ENCODE measurements at regions not wholly inside any gene's neighbourhood (a gene's known extent, or its start where the extent isn't known, plus 50 kb on each side); places are given as distances from the start of the nearest gene placed in this dataset.

DNA sequence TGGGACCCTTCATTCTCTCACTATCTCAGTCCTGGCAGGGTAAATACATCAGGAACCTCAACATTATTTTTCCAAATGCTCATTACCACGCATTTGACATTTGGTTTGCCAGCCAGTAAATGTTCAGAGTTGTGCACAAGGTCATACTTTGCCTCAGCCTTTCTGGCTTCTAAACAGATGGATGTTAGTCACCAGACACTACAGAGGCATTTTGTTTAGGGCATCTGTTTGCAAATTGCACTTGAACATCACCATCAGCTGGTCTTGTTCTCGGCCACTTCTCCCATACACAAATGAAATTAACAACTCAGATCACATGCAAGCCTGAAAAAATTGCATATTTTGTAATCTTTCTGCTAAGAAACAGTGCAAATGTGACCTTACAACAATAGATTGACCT is 75.0 kb upstream of the SLC1A1 start:
- H3K9ac ChIP-seq (ENCODE audit: low read length) = no peak overlapping the region
- no peaks in the 10 kb centered on the region for H4K20me1 ChIP-seq (ENCODE audit: insufficient read depth, low read length)
- no peaks in the 10 kb centered on the region for H3K9me3 ChIP-seq (ENCODE audit: insufficient read depth, low read length)
- no peaks in the 10 kb centered on the region for H3K79me2 ChIP-seq (ENCODE audit: low read length)
- H3K4me3 ChIP-seq (ENCODE audit: low read length) = no peak overlapping the region
- H3K27me3 ChIP-seq (ENCODE audit: low read depth, low read length) = no peaks in the 10 kb centered on the region
- H3K4me2 ChIP-seq (ENCODE audit: low read length) = no peak overlapping the region
- TF ChIP-seq CTCF (IDR thresholded peaks at IDR 0.05; ENCODE audit: low read depth, low read length) (no peak), EZH2phosphoT487 (IDR thresholded peaks at IDR 0.05; ENCODE audit: low read depth) (no peak)
- no peak overlapping the region for H2AFZ ChIP-seq (ENCODE audit: low read depth, low read length)
- no peaks in the 10 kb centered on the region for H3K36me3 ChIP-seq (replicated peaks; ENCODE audit: low read depth, low read length)
- H3K27ac ChIP-seq (ENCODE audit: low read length) = no peak overlapping the region
- H3K4me1 ChIP-seq (ENCODE audit: low read length) = no peaks in the 10 kb centered on the region

- Histone ChIP-seq H3K27me3 (ENCODE audit: low read depth, low read length) (no peaks in the 10 kb centered on the region), H3K4me1 (ENCODE audit: low read length) (no peaks in the 10 kb centered on the region)
Observed at GRCh38 chr9:4413856-4414255, 76.4 kb upstream of the SLC1A1 start.

GRCh38 chr9:4404156-4404555 is 86.1 kb upstream of the SLC1A1 start:
- H2AFZ ChIP-seq (ENCODE audit: low read depth, low read length) = no peak overlapping the region
- no peak overlapping the region for H3K4me3 ChIP-seq (ENCODE audit: low read length)
- TF ChIP-seq CTCF (IDR thresholded peaks at IDR 0.05; ENCODE audit: low read depth, low read length) (no peak), EZH2phosphoT487 (IDR thresholded peaks at IDR 0.05; ENCODE audit: low read depth) (no peak)
- H4K20me1 ChIP-seq (ENCODE audit: insufficient read depth, low read length) = no peaks in the 10 kb centered on the region
- H3K4me2 ChIP-seq (ENCODE audit: low read length) = no peak overlapping the region
- H3K36me3 ChIP-seq (replicated peaks; ENCODE audit: low read depth, low read length) = peaks cover 3% of the 10 kb centered on the region
- peaks cover 21% of the 10 kb centered on the region; the same call in 1 of the 2 replicates for H3K9me3 ChIP-seq (ENCODE audit: insufficient read depth, low read length)
- H3K27me3 ChIP-seq (ENCODE audit: low read depth, low read length) = no peaks in the 10 kb centered on the region
- no peak overlapping the region for H3K27ac ChIP-seq (ENCODE audit: low read length)
- H3K79me2 ChIP-seq (ENCODE audit: low read length) = no peaks in the 10 kb centered on the region
- no peak overlapping the region for H3K9ac ChIP-seq (ENCODE audit: low read length)
- no peaks in the 10 kb centered on the region for H3K4me1 ChIP-seq (ENCODE audit: low read length)

More at GRCh38 chr9:4413856-4414255, 76.4 kb upstream of the SLC1A1 start:
- no peak overlapping the region for H3K4me2 ChIP-seq (ENCODE audit: low read length)
- H3K79me2 ChIP-seq (ENCODE audit: low read length) = no peaks in the 10 kb centered on the region
- no peak overlapping the region for H3K4me3 ChIP-seq (ENCODE audit: low read length)
- no peaks in the 10 kb centered on the region for H3K9me3 ChIP-seq (ENCODE audit: insufficient read depth, low read length)
- no peak for TF ChIP-seq CTCF (IDR thresholded peaks at IDR 0.05; ENCODE audit: low read depth, low read length)
- no peak for TF ChIP-seq EZH2phosphoT487 (IDR thresholded peaks at IDR 0.05; ENCODE audit: low read depth)
- no peaks in the 10 kb centered on the region for H3K36me3 ChIP-seq (replicated peaks; ENCODE audit: low read depth, low read length)
- no peaks in the 10 kb centered on the region for H4K20me1 ChIP-seq (ENCODE audit: insufficient read depth, low read length)
- no peak overlapping the region for H3K9ac ChIP-seq (ENCODE audit: low read length)
- no peak overlapping the region for H3K27ac ChIP-seq (ENCODE audit: low read length)
- no peak overlapping the region for H2AFZ ChIP-seq (ENCODE audit: low read depth, low read length)

DNA sequence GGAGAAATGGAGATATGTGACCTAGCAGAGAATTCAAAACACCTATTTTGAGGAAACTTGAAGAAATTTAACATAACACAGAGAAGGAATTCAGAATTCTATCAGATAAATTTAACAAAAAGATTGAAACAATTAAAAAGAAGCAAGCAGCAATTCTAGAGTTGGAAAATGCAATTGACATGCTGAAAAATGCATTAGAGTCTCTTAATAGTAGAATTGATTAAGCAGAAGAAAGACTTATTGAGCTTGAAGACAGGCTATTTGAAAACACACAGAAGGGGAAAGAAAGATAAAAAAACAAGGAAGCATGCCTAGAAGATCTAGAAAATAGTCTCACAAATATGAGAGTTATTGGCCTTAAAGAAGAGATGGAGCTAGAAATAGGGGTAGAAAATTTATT is 87.8 kb upstream of the SLC1A1 start:
- TF ChIP-seq CTCF (IDR thresholded peaks at IDR 0.05; ENCODE audit: low read depth, low read length) (no peak), EZH2phosphoT487 (IDR thresholded peaks at IDR 0.05; ENCODE audit: low read depth) (no peak)

More for the DNA sequence above, 87.8 kb upstream of the SLC1A1 start:
- no peaks in the 10 kb centered on the region for H3K79me2 ChIP-seq (ENCODE audit: low read length)
- H2AFZ ChIP-seq (ENCODE audit: low read depth, low read length) = no peak overlapping the region
- H3K9me3 ChIP-seq (ENCODE audit: insufficient read depth, low read length) = peaks cover 21% of the 10 kb centered on the region; the same call in 1 of the 2 replicates
- no peaks in the 10 kb centered on the region for H3K4me1 ChIP-seq (ENCODE audit: low read length)
- H3K9ac ChIP-seq (ENCODE audit: low read length) = no peak overlapping the region
- H3K27me3 ChIP-seq (ENCODE audit: low read depth, low read length) = no peaks in the 10 kb centered on the region
- H3K27ac ChIP-seq (ENCODE audit: low read length) = no peak overlapping the region
- H4K20me1 ChIP-seq (ENCODE audit: insufficient read depth, low read length) = no peaks in the 10 kb centered on the region
- peaks cover 3% of the 10 kb centered on the region for H3K36me3 ChIP-seq (replicated peaks; ENCODE audit: low read depth, low read length)
- no peak overlapping the region for H3K4me3 ChIP-seq (ENCODE audit: low read length)
- H3K4me2 ChIP-seq (ENCODE audit: low read length) = no peak overlapping the region

All from OCI-LY3 (cell line).